Fibroblast of skin of left biceps (primary cell): ENCODE measurements at regions not wholly inside any gene's neighbourhood (a gene's known extent, or its start where the extent isn't known, plus 50 kb on each side); places are given as distances from the start of the nearest gene placed in this dataset.
A peak's percentile ranks its signal among the peaks of the same experiment; 100 is the strongest.

Experiments
- DNase-seq, 2 experiments: peaks; one replicate each; pipeline ENCODE4 v3.0.0-alpha.2; 2013; ENCODE audit warnings: low read depth in 2 of 2

DNA sequence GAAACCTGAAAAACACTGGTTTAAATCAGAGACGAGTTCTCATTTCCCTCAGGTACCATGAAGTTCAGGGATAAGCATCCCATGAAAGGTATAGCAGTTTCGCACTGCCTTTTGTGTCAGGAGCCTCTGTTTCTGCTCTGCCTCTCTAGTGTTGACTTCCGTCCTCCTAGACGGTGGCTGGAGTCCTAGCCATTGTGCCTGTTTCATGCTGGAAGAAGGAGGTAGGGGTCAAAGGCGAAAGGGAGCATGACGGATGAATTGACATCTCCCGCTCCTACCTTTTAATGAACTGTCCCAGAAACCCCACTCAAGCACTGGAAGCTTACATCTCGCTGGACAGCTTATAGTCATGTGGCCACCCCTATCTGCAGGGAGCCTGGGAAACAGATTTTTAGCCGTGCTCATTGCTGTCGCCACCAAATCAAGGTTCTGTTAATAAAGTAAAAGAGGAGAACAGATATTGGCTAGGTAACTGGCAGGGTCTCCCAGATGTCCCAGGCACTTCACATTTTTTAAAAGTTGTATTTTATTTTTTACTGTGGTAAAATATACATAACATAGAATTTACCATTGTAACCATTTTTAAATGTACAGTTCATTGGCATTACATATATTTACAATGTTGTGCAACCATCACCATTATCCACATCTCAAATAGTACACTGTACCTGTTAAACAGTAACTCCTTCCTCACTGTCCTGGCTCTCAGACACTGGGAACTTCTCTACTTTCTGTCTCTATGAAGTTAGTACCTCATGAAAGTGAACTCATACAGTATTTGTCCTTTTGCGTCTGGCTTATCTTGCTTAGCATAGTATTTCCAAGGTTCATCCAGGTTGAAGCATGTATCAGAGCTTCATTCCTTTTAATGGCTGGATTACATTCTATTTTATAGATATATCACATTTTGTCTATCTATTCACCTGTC lies 55.0 kb upstream of the CTLA4 start:
- no peak for DNase-seq

DNA sequence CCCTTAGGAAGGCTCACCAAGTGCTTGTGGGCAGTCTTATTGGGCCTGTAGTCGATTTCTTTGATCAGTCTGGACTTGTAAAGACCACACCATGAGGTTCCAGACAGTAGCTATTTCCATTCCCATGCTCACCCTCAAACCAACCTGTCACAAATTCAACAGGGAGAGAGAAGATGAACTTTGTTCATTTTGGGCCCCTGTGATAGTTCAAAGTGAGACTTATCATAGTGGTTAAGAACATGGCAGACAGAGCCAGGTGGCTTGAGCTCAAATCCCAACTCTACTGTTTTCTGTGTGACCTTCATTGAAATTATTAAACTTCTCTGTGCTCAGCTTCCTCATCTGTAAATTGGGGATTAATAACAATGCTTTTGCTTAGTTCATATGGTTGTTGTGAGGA lies 53.9 kb upstream of the CTLA4 start:
- no peak for DNase-seq

DNA sequence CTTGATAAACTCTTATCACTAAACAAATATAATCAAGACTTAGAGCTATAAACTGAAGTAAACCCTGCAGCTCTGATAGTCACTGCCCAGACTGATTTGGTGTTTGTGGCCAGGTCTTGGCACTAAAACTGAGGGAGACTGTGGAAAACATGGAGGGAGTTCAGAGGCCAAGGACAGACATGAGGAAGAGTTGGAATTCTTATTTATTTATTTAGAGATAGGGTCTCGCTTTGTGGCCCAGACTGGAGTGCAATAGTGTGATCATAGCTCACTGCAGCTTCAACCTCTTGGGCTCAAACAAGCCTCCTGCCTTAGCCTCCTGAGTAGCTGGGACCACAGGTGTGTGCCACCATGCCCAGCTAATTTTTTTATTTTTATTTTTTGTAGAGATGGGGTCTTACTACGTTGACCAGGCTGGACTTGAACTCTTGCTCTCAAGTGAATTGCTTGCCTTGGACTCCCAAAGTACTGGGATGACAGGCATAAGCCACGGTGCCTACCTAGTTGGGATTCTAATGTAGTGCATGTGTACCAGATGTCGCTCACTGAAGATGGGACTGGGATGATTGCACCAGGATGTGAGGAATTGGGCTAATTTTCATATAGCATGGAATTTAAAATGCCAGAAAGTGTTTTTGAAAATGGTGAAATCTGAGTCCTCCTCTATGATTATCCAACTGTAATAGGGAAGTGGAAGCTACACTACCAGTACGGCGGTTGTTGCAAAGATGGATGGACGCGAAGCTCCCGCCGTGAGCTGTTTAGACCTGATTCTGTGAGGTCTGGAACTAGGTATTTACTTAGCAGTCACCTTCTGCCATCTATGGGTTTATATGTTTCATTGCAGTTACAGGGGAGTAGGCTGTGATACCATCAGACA lies 52.7 kb upstream of the CTLA4 start:
- DNase-seq = peak; percentile 50 to 57

DNA sequence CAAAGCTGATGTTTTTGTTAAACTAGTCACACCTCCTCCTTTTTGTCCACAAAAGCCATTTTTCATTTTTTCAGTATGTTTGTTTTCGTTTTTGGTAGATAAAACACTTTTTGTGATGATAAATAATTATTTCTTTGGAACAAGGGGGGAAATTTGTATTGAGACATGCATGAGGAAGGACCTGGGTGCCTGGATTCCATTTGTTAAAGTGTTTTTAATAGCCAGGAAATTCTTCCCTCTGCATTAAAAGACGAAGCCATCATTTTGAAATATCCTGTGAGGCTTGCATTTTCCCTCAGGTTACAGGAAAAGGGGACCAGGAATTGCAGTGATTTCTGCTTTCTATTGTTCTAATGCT lies 52.1 kb upstream of the CTLA4 start:
- no peak for DNase-seq

DNA sequence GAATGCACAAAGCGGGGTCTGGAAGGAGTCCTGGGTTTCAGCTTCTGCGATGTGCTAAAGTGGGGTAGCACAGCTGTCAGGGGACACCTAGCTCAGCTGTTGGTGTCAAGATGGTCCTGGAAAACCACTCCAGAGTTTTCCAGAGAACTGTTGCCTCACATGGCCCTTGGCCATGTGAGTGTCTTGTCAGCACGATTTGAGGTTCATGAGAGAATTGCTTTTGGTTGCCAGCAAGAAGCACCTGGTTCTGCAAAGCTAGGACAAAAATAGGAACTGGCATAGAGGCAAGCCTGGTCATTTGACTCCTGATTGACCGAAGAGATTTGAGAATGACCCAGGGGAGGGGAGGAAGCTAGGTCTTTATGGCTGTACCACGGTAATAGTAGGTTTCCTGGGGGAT lies 50.4 kb upstream of the CTLA4 start:
- no peak for DNase-seq
